Left ventricle myocardium inferior (tissue), 1 donor: ENCODE measurements at regions not wholly inside any gene's neighbourhood (a gene's known extent, or its start where the extent isn't known, plus 50 kb on each side); places are given as distances from the start of the nearest gene placed in this dataset.

Source experiments
- DNase-seq: peaks from one replicate; pipeline ENCODE4 v3.0.0-alpha.2; 2020
- H3K27ac ChIP-seq: fragments of 200-600 bp; replicated peaks from 2 replicates; pipeline ENCODE4 v1.8.0; 2021
- H3K27me3 ChIP-seq: fragments of 200-600 bp; 2 replicates; pipeline ENCODE4 v1.8.0; 2021; ENCODE audit warnings: low read depth
- H3K36me3 ChIP-seq: fragments of 200-600 bp; 2 replicates; pipeline ENCODE4 v1.8.0; 2021
- H3K4me1 ChIP-seq: fragments of 200-600 bp; 2 replicates; pipeline ENCODE4 v1.8.0; 2021
- H3K4me3 ChIP-seq: fragments of 200-600 bp; 2 replicates; pipeline ENCODE4 v1.8.0; 2021; ENCODE audit warnings: mild to moderate bottlenecking, moderate library complexity
- H3K9me3 ChIP-seq: fragments of 200-600 bp; replicated peaks from 2 replicates; pipeline ENCODE4 v1.8.0; 2021
- CTCF ChIP-seq: fragments of 200-600 bp; IDR thresholded peaks from 2 replicates; pipeline ENCODE4 v1.8.0; 2021; ENCODE audit warnings: antibody characterized with exemption, mild to moderate bottlenecking, borderline replicate concordance
- intact Hi-C: fragments of 100-400 bp; cut with micrococcal nuclease; formaldehyde crosslinking; loops from one replicate; pipeline ENCODE4 v1.11.0; 2022
- donor health status: DM: no; HTN: yes; CAD: no; lungs with severe emphysema.

GRCh38 chr4:157776930-157777528 lies 395.8 kb downstream of the GASK1B start:
- H3K36me3 ChIP-seq = no peaks in the 10 kb centered on the region
- intact Hi-C loops = no loop called here
- H3K4me1 ChIP-seq = no peaks in the 10 kb centered on the region
- H3K27ac ChIP-seq = no peak overlapping the region
- no peak for DNase-seq
- H3K9me3 ChIP-seq = peaks cover 9% of the 10 kb centered on the region
- no peaks in the 10 kb centered on the region for H3K27me3 ChIP-seq
- H3K4me3 ChIP-seq = no peak overlapping the region
- TF ChIP-seq CTCF = no peak

- no peak for DNase-seq
- H3K4me1 ChIP-seq = no peaks in the 10 kb centered on the region
- peaks cover 9% of the 10 kb centered on the region for H3K9me3 ChIP-seq
- H3K27me3 ChIP-seq = no peaks in the 10 kb centered on the region
- TF ChIP-seq CTCF = no peak
- H3K36me3 ChIP-seq = no peaks in the 10 kb centered on the region
- intact Hi-C loops = no loop called here
- H3K27ac ChIP-seq = no peak overlapping the region
- H3K4me3 ChIP-seq = no peak overlapping the region
These were observed 396.9 kb downstream of the GASK1B start for GRCh38 chr4:157775971-157776370.

- Histone ChIP-seq H3K4me3 (no peak overlapping the region), H3K36me3 (no peaks in the 10 kb centered on the region), H3K9me3 (peaks cover 7% of the 10 kb centered on the region), H3K27ac (no peak overlapping the region), H3K27me3 (no peaks in the 10 kb centered on the region), H3K4me1 (no peaks in the 10 kb centered on the region)
- intact Hi-C loops = no loop called here
- no peak for DNase-seq
- TF ChIP-seq CTCF = no peak
These were observed 399.9 kb downstream of the GASK1B start for GRCh38 chr4:157772907-157773306.

- Histone ChIP-seq H3K9me3 (no peaks in the 10 kb centered on the region), H3K36me3 (no peaks in the 10 kb centered on the region), H3K4me3 (no peak overlapping the region), H3K27ac (no peak overlapping the region), H3K4me1 (no peaks in the 10 kb centered on the region), H3K27me3 (no peaks in the 10 kb centered on the region)
- DNase-seq = no peak
- intact Hi-C loops = no loop called here
- no peak for TF ChIP-seq CTCF
These were observed 404.4 kb downstream of the GASK1B start for GRCh38 chr4:157768419-157768818.

- intact Hi-C loops = no loop called here
These were observed 409.3 kb downstream of the GASK1B start for GRCh38 chr4:157763490-157763889.

More at GRCh38 chr4:157763490-157763889, 409.3 kb downstream of the GASK1B start:
- H3K4me1 ChIP-seq = no peaks in the 10 kb centered on the region
- no peak for DNase-seq
- TF ChIP-seq CTCF = no peak
- H3K36me3 ChIP-seq = no peaks in the 10 kb centered on the region
- H3K4me3 ChIP-seq = no peak overlapping the region
- H3K27me3 ChIP-seq = peaks cover 6% of the 10 kb centered on the region
- H3K9me3 ChIP-seq = peaks cover 7% of the 10 kb centered on the region
- no peak overlapping the region for H3K27ac ChIP-seq
